ENCODE measurements at regions not wholly inside any gene's neighbourhood (a gene's known extent, or its start where the extent isn't known, plus 50 kb on each side); places are given as distances from the start of the nearest gene placed in this dataset.

GRCh38 chr4:52248820-52249219, 197.7 kb downstream of the SPATA18 start:
- TF ChIP-seq POLR2A (IDR thresholded peaks at IDR 0.05; ENCODE audit: low read length): no peak
- no peak for TF ChIP-seq GATA1 (IDR thresholded peaks at IDR 0.05; ENCODE audit: low read depth, low read length)

All from erythroblast (primary cell).